HepG2 (cell line): ENCODE measurements at regions not wholly inside any gene's neighbourhood (a gene's known extent, or its start where the extent isn't known, plus 50 kb on each side); places are given as distances from the start of the nearest gene placed in this dataset.

ENCODE experiments used
- ATF2 ChIP-seq: sonication (generic); formaldehyde crosslinking; IDR thresholded peaks from 2 replicates; pipeline ENCODE4 v1.4.0; 2020; ENCODE audit warnings: missing genetic modification reagents
- CTCF ChIP-seq: sonication (generic); formaldehyde crosslinking; IDR thresholded peaks from 2 replicates; pipeline ENCODE4 v1.5.0; 2020; ENCODE audit warnings: mild to moderate bottlenecking, missing genetic modification reagents, moderate library complexity
- E2F5 ChIP-seq: sonication (generic); formaldehyde crosslinking; conservative IDR thresholded peaks from 2 replicates; pipeline ENCODE4 v1.4.0; 2020; ENCODE audit warnings: missing genetic modification reagents
- GATAD2A ChIP-seq: IDR thresholded peaks from 2 replicates; pipeline ENCODE4 v1.6.1; 2016
- MXD1 ChIP-seq: sonication (generic); formaldehyde crosslinking; IDR thresholded peaks from 2 replicates; pipeline ENCODE4 v1.4.0; 2020; ENCODE audit warnings: mild to moderate bottlenecking, missing genetic modification reagents
- POGZ ChIP-seq: sonication (generic); formaldehyde crosslinking; IDR thresholded peaks from 2 replicates; pipeline ENCODE4 v1.4.0; 2020; ENCODE audit warnings: mild to moderate bottlenecking, missing genetic modification reagents
- RAD21 ChIP-seq: fragments of 450-650 bp; formaldehyde crosslinking; IDR thresholded peaks from 2 replicates; pipeline ENCODE4 v1.5.0; 2020; ENCODE audit warnings: mild to moderate bottlenecking
- SMC3 ChIP-seq: IDR thresholded peaks from 2 replicates; pipeline ENCODE4 v1.6.1; 2011; ENCODE audit warnings: low read length, improper control_type of control experiment
- STAG1 ChIP-seq: sonication (generic); formaldehyde crosslinking; IDR thresholded peaks from 2 replicates; pipeline ENCODE4 v1.4.0; 2020; ENCODE audit warnings: missing genetic modification reagents
- ZNF124 ChIP-seq: sonication (generic); formaldehyde crosslinking; IDR thresholded peaks from 2 replicates; pipeline ENCODE4 v1.4.0; 2020; ENCODE audit warnings: missing genetic modification reagents

DNA sequence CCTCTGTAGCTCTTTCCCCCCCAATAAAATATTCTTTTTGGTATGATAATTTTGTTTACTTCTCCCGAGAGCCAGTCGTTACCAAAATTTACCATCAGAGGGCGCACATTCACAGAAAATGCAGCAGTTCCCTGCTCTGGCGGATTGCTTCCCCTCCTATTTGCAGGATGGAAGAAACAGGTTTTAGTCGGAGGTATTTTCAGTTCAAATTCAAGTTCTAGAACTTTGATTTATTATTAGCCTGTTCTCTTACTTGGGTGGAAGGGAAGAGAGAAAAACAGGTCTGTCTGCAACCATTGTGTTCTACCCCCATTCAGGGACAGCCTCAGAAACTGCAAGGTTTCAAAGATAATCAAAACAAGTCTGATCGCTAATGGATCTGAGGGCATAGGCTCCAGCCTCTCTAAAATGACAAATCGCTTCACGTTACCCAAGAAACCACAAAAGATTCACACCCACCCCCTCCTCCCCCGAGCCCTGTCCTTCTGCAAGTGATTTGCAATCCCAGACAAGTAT lies 263.8 kb upstream of the RPS6KA3 start (continued):
- TF ChIP-seq E2F5 (CRISPR knock-in tag) (no peak), CTCF (CRISPR knock-in tag) (peak; percentile 66), RAD21 (CRISPR knock-in tag) (peak; percentile 50; the same call in 1 of the 2 replicates), ZNF124 (CRISPR knock-in tag) (peak; percentile 73; the same call in 1 of the 2 replicates), SMC3 (peak; percentile 72), GATAD2A (CRISPR knock-in tag) (0 out of 2 replicates have a peak, but pooled peaks have one; percentile 12), ATF2 (CRISPR knock-in tag) (no peak), POGZ (no peak), STAG1 (CRISPR knock-in tag) (peak; percentile 74), MXD1 (CRISPR knock-in tag) (no peak)
- TF ChIP-seq, all 625 proteins: peak for 6
